Globus pallidus (tissue), 1 donor: ENCODE measurements at regions not wholly inside any gene's neighbourhood (a gene's known extent, or its start where the extent isn't known, plus 50 kb on each side); places are given as distances from the start of the nearest gene placed in this dataset.
"Not testable (repeated sequence)": the region's sequence is repeated elsewhere in the genome, so short reads cannot be mapped to it uniquely, and the experiment has no call there.

Source experiments
- DNase-seq: peaks from one replicate; pipeline ENCODE4 v3.0.0-alpha.2; 2015; ENCODE audit warnings: low spot score

DNA sequence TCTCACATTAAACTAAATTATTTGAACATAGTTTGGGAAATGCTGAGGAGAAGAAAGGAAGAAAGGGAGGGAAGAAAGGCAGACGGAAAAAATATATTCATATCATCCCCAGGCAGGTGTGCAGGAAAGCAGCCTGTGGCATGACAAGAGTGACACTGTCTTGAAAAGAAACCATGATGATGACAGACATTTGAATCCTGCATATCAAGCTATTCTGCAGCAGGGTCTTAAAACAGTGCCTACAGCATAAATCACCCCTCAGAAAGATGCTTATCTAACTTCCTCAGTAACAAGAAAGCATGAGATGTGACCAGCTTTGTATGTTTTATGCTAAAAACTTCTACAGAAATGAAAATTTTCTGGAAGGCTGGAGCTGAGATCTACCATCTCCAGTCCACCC, 144.5 kb upstream of the GRM7 start:
- DNase-seq, result no peak

- no peak for DNase-seq
These were observed 143.6 kb upstream of the GRM7 start for GRCh38 chr3:6717026-6717943.

GRCh38 chr3:6719999-6720398, 140.9 kb upstream of the GRM7 start:
- no peak for DNase-seq

- DNase-seq, result no peak
These were observed 139.4 kb upstream of the GRM7 start for GRCh38 chr3:6721491-6721890.

DNA sequence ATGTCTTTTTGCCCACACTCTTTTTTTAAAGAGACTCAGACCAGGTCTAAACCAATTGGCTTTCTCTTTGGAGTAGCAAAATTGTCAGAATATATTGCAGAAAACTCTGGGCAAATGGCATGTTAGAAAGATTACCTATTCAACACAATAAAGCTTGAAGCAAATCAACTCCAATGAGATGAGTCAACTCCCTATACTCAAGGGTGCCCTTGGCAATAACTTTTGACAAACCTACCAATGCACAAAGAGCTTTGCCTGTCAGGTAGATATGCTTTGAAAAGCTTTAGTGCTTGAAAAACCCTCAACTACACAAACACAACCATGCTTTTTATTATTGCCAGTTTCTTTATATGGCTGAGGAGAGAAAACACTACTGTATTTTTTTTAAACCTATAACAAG, 137.7 kb upstream of the GRM7 start:
- DNase-seq, result no peak

DNA sequence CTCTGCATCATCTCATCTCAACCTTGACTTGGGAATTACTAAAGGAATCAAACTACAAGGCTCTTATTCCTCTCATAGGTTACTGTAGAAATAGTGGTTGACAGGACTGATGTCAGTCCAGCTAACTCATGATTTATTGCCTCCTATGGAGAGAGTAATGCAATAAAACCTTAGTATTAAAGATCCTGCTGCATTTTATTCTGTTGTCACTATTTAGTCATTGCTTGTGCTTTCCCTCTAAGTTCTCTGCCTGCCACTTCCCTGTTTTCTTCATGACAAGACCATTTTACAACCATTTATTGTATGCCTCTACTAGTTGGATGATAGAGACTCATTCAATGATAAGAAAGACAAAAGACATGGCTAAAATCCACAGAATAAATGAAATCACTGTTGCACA, 134.1 kb upstream of the GRM7 start:
- DNase-seq, result no peak

GRCh38 chr3:6732807-6733206, 128.1 kb upstream of the GRM7 start:
- no peak for DNase-seq

DNA sequence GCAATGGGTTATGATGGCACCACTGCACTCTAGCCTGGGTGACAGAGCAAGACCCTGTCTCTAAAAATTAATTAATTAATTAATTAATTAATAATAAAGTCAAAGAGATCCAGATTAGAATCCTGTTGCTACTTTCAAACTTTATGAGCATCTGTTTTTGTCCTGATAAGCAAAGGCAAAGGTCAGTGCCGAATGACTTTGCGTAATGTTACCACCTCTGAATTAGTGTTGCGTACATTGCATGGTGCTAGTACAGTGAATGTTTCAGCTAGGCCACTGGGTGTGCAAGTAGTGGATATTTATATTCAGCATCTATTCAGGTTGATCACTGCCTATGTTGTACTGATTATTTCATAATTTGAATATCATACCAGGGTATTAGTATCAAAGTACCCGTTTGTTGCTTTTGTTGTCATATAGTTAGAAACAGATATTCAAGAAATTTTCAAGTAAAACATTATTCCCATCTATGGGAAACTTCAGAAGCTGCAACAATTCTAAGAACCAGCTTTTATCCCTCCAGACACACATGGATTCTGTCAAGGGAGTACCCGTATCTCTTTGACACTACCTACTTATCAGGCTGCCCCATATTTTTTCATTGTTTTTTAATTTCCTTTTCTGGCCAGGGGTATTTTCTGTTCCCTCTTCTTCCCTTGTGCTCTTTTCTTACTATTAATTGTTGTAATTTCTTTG, 127.1 kb upstream of the GRM7 start:
- DNase-seq, result no peak

GRCh38 chr3:6734395-6734746, 126.5 kb upstream of the GRM7 start:
- DNase-seq, result no peak

DNA sequence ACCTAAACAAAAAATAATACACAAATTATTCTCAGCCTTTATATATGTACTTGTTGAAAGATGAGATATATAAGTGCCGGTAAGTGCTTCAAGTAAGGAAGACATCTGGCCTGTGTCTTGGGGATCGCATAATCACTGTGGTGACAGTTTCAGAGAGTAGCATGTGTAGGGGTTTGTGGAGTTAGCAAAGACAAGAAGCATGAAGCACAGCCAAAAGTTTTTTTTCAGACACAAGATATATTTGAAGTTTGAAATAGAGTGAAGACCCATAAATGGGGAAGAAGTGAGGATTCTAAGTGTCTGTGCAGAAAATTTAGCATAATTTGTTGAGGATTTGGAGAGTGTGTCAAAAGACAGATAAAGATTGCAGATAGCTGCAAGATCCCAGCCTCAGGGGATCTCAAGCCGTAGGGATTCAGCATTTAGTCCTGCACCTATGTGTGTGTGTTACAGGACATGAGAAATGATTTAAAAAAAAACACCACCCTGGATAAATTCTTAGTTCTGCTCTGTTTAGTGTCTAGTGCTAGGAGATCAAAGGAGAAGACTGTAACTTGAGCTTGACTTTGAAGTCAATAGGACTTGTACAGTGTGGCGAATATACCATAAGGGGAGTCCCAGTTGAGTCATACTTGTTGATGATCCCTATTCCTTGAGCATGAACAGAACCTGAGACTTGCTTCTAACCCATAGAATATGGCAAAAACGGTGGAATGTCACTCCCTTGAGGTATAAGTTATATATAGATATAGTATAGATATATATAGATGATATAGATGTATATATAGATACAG, 123.9 kb upstream of the GRM7 start:
- no peak for DNase-seq

DNA sequence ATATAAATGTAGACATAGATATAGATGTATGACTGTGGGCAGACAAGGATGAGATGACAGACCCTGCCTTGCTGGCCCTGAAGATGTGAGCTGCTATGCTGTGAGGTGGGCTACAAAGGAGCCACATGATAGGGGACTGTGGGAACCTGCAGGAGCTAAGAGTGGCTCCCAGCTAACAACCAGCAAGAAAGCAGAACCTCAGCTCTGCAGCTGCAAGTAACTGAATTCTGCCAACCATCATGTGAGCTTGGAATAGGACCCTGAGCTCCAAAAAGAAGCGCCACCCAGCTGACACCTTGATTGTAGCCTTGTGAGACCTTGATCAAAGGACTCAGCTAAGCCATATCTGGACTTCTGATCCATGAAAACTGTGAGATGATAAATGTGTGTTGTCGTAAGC, 123.3 kb upstream of the GRM7 start:
- DNase-seq, result no peak

GRCh38 chr3:6739288-6739687, 121.6 kb upstream of the GRM7 start:
- DNase-seq, result no peak

- DNase-seq, result no peak
These were observed 117.7 kb upstream of the GRM7 start for GRCh38 chr3:6743067-6743720.

DNA sequence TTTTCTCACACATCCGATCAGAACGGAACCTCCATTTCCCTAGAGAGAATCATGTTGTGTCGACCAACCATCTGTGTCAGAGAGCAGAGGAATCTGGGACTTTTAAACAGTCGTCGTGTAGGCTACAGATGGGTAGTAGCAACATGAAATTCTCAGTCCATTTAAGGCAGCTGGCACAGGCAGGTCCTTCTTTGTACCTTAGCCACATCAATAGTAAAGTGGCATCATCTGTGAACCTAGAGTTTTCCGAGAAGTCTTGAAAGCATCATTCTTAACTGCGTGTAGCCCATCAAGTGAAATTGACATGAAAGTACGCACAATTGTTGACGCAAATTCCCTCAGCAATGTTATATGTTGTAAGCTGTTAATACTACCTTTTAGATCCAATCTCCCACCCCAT, 114.5 kb upstream of the GRM7 start:
- no peak for DNase-seq

DNA sequence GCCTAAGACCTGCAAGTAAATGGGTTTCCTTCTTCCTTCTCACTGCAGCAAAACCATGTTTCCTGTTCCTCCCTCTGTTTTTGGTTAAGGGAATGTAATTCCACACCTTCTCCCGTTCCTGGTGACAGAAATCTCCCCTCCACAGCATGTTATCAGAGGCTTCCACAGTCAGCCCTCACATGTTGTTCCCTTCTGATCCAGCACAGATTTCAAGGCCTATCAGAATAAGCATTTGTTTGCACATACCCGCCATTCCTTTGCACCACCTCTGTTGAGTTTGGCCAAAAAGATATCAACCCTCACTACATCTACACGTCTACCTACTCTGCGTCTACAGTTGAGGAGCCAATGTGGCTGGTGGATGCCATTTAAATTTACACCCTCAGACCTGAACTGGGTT, 113.9 kb upstream of the GRM7 start:
- no peak for DNase-seq

- DNase-seq, result no peak
These were observed 110.1 kb upstream of the GRM7 start for GRCh38 chr3:6750782-6751181.

DNA sequence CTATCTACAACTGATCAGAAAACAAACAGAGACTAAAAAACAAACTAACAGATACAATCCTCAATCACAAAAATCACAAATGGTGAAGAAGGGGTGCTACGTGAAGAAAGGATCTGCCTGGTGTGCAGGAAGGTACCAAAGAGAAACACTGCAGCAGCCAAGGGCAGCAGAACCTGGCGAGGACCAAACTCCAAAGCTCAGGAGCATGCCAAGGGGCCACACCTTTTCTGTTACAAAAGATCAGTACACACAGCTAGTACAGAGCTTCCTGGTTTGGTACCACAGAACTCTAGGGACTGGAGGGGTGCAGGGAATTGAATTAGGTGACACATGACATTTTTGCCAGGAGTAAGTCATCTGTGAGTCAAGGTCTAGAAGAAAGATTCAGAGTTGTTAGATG, 107.4 kb upstream of the GRM7 start:
- no peak for DNase-seq

DNA sequence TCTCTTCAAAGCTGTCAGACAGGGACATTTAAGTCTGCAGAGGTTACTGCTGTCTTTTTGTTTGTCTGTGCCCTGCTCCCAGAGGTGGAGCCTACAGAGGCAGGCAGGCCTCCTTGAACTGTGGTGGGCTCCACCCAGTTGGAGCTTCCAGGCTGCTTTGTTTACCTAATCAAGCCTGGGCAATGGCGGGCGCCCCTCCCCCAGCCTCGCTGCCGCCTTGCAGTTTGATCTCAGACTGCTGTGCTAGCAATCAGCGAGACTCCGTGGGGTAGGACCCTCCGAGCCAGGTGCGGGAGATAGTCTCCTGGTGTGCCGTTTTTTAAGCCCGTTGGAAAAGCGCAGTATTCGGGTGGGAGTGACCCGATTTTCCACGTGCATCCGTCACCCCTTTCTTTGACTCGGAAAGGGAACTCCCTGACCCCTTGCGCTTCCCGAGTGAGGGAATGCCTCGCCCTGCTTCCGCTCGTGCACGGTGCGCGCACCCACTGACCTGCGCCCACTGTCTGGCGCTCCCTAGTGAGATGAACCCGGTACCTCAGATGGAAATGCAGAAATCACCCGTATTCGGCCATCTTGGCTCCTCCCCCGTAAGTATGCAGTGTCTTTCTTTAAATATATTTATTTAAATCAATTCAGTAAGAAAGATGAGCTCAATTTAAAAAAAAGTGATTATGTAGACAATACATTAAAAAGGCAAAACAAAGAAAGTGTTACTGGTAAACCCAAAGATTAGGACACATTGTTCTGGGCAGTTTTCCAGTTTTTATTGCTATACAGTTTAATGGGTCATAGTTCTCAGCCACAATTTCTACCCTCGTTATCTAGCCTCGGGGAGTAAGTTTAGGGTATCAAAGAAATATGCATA, 91.2 kb upstream of the GRM7 start:
- DNase-seq, result not testable (repeated sequence)

- DNase-seq, result no peak
These were observed 90.6 kb upstream of the GRM7 start for GRCh38 chr3:6770397-6770690.

DNA sequence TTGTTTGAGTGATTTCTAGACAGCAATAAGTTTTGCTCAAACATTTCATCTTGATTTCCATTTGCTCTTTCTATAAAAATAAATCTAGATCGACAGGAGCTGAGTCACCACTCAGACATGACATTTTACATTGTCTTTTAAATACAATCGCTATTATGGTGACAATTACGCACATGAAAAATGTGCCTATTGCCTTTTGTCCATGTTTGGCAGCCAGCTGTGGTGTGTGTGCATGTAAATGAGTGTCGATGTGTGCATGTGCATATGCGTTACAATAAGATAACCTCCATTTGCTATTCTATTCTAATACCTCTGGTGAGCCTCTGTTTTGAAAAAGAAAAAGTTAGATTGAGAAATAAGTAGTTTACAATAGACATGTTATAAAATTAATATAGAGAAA, 89.7 kb upstream of the GRM7 start:
- DNase-seq, result no peak

GRCh38 chr3:6779140-6779539, 81.8 kb upstream of the GRM7 start:
- DNase-seq, result no peak

DNA sequence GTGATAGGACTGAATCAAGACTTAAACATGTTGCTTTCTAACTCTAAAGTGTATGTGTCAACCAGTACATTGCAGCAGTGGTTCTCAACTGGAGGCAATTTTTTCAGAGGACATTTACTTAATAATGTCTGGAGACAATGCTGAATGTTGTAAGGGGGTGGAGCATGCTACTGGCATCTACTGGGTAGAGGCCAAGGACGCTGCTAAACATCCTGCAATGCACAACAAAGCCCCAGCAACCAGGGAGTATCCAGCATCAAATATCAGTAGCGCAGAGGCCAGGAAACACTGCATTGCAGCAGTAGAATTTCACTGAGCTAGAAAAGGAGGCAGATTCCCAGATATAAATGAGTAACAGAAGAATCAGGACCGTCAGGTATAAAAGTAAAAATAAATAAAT, 79.8 kb upstream of the GRM7 start:
- DNase-seq, result no peak
